SK-N-SH (cell line): ENCODE measurements at regions not wholly inside any gene's neighbourhood (a gene's known extent, or its start where the extent isn't known, plus 50 kb on each side); places are given as distances from the start of the nearest gene placed in this dataset.

ENCODE experiments used
- FOXM1 ChIP-seq: IDR thresholded peaks from 2 replicates; pipeline ENCODE4 v1.4.0; 2012; ENCODE audit warnings: low read depth, mild to moderate bottlenecking
- POLR2AphosphoS5 ChIP-seq: IDR thresholded peaks from 2 replicates; pipeline ENCODE4 v1.6.1; 2012; ENCODE audit warnings: low read depth, low read length
- RAD21 ChIP-seq: IDR thresholded peaks from 2 replicates; pipeline ENCODE4 v1.6.1; 2012; ENCODE audit warnings: mild to moderate bottlenecking, low read length
- TAF1 ChIP-seq: IDR thresholded peaks from 2 replicates; pipeline ENCODE4 v1.6.1; 2012; ENCODE audit warnings: low read depth, mild to moderate bottlenecking, low read length, moderate library complexity, borderline replicate concordance
- TF ChIP-seq, protein P1 (sequence below): fragments of 200-600 bp; sonication (generic); IDR thresholded peaks from 2 replicates; pipeline ENCODE4 v1.6.1; 2017; ENCODE audit warnings: antibody characterized with exemption, mild to moderate bottlenecking, moderate library complexity

DNA sequence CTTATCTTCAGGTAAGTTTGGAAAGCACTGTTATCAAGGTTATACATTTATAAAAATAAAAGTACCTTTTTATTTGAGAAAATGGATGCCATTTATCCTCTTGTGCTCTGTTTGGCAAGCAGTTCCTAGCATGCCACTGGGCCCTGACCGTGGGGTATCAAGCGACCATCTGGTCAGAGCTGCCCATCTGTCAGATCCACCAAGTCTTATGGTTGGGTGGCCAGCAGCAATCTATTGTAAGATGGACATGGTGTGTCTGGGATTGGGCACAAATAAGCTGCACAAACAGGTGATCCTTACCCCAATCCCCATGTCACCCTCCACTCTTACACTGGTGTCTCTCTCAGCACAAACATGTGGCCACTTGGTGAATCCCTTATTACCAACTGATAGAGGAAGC lies 178.5 kb downstream of the DLEU7 start:
- TF ChIP-seq FOXM1 = no peak
- TF ChIP-seq RAD21 = no peak
- TF ChIP-seq, protein P1, sequence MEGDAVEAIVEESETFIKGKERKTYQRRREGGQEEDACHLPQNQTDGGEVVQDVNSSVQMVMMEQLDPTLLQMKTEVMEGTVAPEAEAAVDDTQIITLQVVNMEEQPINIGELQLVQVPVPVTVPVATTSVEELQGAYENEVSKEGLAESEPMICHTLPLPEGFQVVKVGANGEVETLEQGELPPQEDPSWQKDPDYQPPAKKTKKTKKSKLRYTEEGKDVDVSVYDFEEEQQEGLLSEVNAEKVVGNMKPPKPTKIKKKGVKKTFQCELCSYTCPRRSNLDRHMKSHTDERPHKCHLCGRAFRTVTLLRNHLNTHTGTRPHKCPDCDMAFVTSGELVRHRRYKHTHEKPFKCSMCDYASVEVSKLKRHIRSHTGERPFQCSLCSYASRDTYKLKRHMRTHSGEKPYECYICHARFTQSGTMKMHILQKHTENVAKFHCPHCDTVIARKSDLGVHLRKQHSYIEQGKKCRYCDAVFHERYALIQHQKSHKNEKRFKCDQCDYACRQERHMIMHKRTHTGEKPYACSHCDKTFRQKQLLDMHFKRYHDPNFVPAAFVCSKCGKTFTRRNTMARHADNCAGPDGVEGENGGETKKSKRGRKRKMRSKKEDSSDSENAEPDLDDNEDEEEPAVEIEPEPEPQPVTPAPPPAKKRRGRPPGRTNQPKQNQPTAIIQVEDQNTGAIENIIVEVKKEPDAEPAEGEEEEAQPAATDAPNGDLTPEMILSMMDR = no peak
- TF ChIP-seq TAF1 = no peak
- no peak for TF ChIP-seq POLR2AphosphoS5
